Natural killer cell (primary cell): ENCODE measurements at regions not wholly inside any gene's neighbourhood (a gene's known extent, or its start where the extent isn't known, plus 50 kb on each side); places are given as distances from the start of the nearest gene placed in this dataset.

Experiments used
- ATAC-seq, 3 donors: fragments of 150-1000 bp in 2 of 3; fragments of 200-7000 bp in 1 of 3; cut with Tn5 transposase; 1 replicate in 1 of 3; 2 replicates in 2 of 3; pipeline ENCODE4 v1.10.0; 2021; ENCODE audit warnings: mild to moderate bottlenecking in 2 of 3, moderate library complexity in 2 of 3
- DNase-seq, 2 donors: peaks; one replicate each; pipeline versions ENCODE4 v3.0.0 to v3.0.0-alpha.2; 2013 to 2021; ENCODE audit warnings: mixed read lengths in 1 of 2
- H3K27ac ChIP-seq: one replicate; pipeline ENCODE4 v1.5.1; 2013; ENCODE audit warnings: mild to moderate bottlenecking, low read length
- H3K27me3 ChIP-seq: one replicate; pipeline ENCODE4 v1.6.1; 2013; ENCODE audit warnings: low read length; ENCODE audit not compliant: control insufficient read depth, insufficient read depth
- H3K36me3 ChIP-seq: one replicate; pipeline ENCODE4 v1.6.1; 2013; ENCODE audit warnings: low read length; ENCODE audit not compliant: control insufficient read depth, insufficient read depth
- H3K4me1 ChIP-seq: one replicate; pipeline ENCODE4 v1.6.1; 2013; ENCODE audit warnings: low read length; ENCODE audit not compliant: control insufficient read depth, insufficient read depth
- H3K4me3 ChIP-seq: one replicate; pipeline ENCODE4 v1.5.1; 2013; ENCODE audit warnings: low read length
- H3K9me3 ChIP-seq: one replicate; pipeline ENCODE4 v1.6.1; 2013; ENCODE audit warnings: low read length; ENCODE audit not compliant: control insufficient read depth, insufficient read depth
- H3K27ac Mint-ChIP-seq, 2 donors: one replicate each; pipeline ENCODE4 v1.8.0; 2022; ENCODE audit warnings: mild to moderate bottlenecking in 2 of 2, mixed read lengths in 2 of 2, moderate library complexity in 1 of 2
- H3K27me3 Mint-ChIP-seq, 2 donors: one replicate each; pipeline ENCODE4 v1.8.0; 2022; ENCODE audit warnings: low read depth in 2 of 2, mixed read lengths in 2 of 2
- H3K36me3 Mint-ChIP-seq: one replicate; pipeline ENCODE4 v1.8.0; 2022; ENCODE audit warnings: mixed read lengths
- H3K4me1 Mint-ChIP-seq, 2 donors: one replicate each; pipeline ENCODE4 v1.8.0; 2022; ENCODE audit warnings: mixed read lengths in 2 of 2
- H3K4me3 Mint-ChIP-seq: one replicate; pipeline ENCODE4 v1.8.0; 2022; ENCODE audit warnings: mild to moderate bottlenecking, moderate library complexity, mixed read lengths
- H3K9me3 Mint-ChIP-seq, 2 donors: one replicate each; pipeline ENCODE4 v1.8.0; 2022; ENCODE audit warnings: mixed read lengths in 2 of 2
- CTCF ChIP-seq: fragments of 200-600 bp; IDR thresholded peaks from one replicate; pipeline ENCODE4 v1.8.0; 2022; ENCODE audit warnings: antibody characterized with exemption
- WGBS: methylation state at CpG from one replicate; pipeline ENCODE4 v1.1.7; 2013; ENCODE audit warnings: missing lambda C conversion rate; ENCODE audit not compliant: insufficient coverage; 5-methylcytosine and 5-hydroxymethylcytosine counted together
- intact Hi-C: fragments of 100-400 bp; cut with micrococcal nuclease; formaldehyde crosslinking; loops from one replicate; pipeline ENCODE4 v1.14.2; 2022

- Histone ChIP-seq H3K27me3 (no peaks in the 10 kb centered on the region), H3K27ac (no peak overlapping the region), H3K36me3 (no peaks in the 10 kb centered on the region), H3K4me1 (no peaks in the 10 kb centered on the region), H3K4me3 (no peak overlapping the region), H3K9me3 (no peaks in the 10 kb centered on the region)
- H3K4me3 Mint-ChIP-seq = no peak overlapping the region
- 100% methylated on average over 2 of the region's 2 CpGs for WGBS
- intact Hi-C loops = no loop called here
- ATAC-seq (no peak), DNase-seq (no peak)
- H3K27me3 Mint-ChIP-seq = peaks cover 4 to 9% of the 10 kb centered on the region in 2 donors
- H3K4me1 Mint-ChIP-seq = no peaks in the 10 kb centered on the region
- H3K9me3 Mint-ChIP-seq = no peaks in the 10 kb centered on the region
- TF ChIP-seq CTCF = no peak
- H3K36me3 Mint-ChIP-seq = no peaks in the 10 kb centered on the region
- H3K27ac Mint-ChIP-seq = no peak overlapping the region
Observed at GRCh38 chr18:22723221-22723620, 209.9 kb upstream of the RBBP8 start.

- no peaks in the 10 kb centered on the region for H3K27me3 ChIP-seq
- no peak for ATAC-seq
- H3K4me1 ChIP-seq = no peaks in the 10 kb centered on the region
- H3K36me3 ChIP-seq = no peaks in the 10 kb centered on the region
- no peak for TF ChIP-seq CTCF
- no peak overlapping the region for H3K4me3 ChIP-seq
- Mint-ChIP-seq H3K4me3 (no peak overlapping the region), H3K27ac (no peak overlapping the region), H3K4me1 (no peaks in the 10 kb centered on the region), H3K9me3 (no peaks in the 10 kb centered on the region), H3K27me3 (peaks cover 5 to 7% of the 10 kb centered on the region in 2 donors), H3K36me3 (no peaks in the 10 kb centered on the region)
- H3K9me3 ChIP-seq = no peaks in the 10 kb centered on the region
- intact Hi-C loops = no loop called here
- H3K27ac ChIP-seq = no peak overlapping the region
- DNase-seq = no peak
- 74% methylated on average over 2 of the region's 2 CpGs for WGBS
Observed at GRCh38 chr18:22723773-22724172, 209.4 kb upstream of the RBBP8 start.

GRCh38 chr18:22726469-22726868, 206.7 kb upstream of the RBBP8 start:
- intact Hi-C loops = no loop called here
- Mint-ChIP-seq H3K27ac (no peak overlapping the region), H3K4me1 (no peaks in the 10 kb centered on the region), H3K4me3 (no peak overlapping the region), H3K9me3 (no peaks in the 10 kb centered on the region), H3K27me3 (peaks cover 7 to 13% of the 10 kb centered on the region in 2 donors), H3K36me3 (no peaks in the 10 kb centered on the region)
- Histone ChIP-seq H3K4me3 (no peak overlapping the region), H3K27ac (no peak overlapping the region), H3K4me1 (no peaks in the 10 kb centered on the region), H3K27me3 (no peaks in the 10 kb centered on the region), H3K36me3 (no peaks in the 10 kb centered on the region), H3K9me3 (no peaks in the 10 kb centered on the region)
- TF ChIP-seq CTCF = no peak
- ATAC-seq (no peak), DNase-seq (no peak)
- 100% methylated on average over 1 of the region's 2 CpGs for WGBS

- H3K27ac ChIP-seq = no peak overlapping the region
- intact Hi-C loops = no loop called here
- Mint-ChIP-seq H3K9me3 (no peaks in the 10 kb centered on the region), H3K27me3 (peaks cover 8 to 24% of the 10 kb centered on the region in 2 donors), H3K36me3 (no peaks in the 10 kb centered on the region), H3K4me3 (no peak overlapping the region), H3K27ac (no peak overlapping the region), H3K4me1 (no peaks in the 10 kb centered on the region)
- no peaks in the 10 kb centered on the region for H3K9me3 ChIP-seq
- DNase-seq (no peak), ATAC-seq (no peak)
- TF ChIP-seq CTCF = no peak
- H3K27me3 ChIP-seq = no peaks in the 10 kb centered on the region
- no peaks in the 10 kb centered on the region for H3K36me3 ChIP-seq
- H3K4me1 ChIP-seq = no peaks in the 10 kb centered on the region
- H3K4me3 ChIP-seq = no peak overlapping the region
Observed at GRCh38 chr18:22728016-22728415, 205.1 kb upstream of the RBBP8 start.
